CD8-positive, alpha-beta memory T cell (primary cell): ENCODE measurements at regions not wholly inside any gene's neighbourhood (a gene's known extent, or its start where the extent isn't known, plus 50 kb on each side); places are given as distances from the start of the nearest gene placed in this dataset.

Experiments
- CTCF ChIA-PET: fragments of 350-600 bp; sonication (Branson Sonifier 250); formaldehyde crosslinking; loops from one replicate; lab custom pipeline; 2021; ENCODE audit warnings: antibody characterized with exemption; lab: Charles Lee
- POLR2A ChIA-PET: fragments of 350-600 bp; sonication (Branson Sonifier 250); formaldehyde crosslinking; loops from one replicate; lab custom pipeline; 2021; ENCODE audit warnings: antibody characterized with exemption; lab: Charles Lee
- DNase-seq, 5 donors: peaks; one replicate each; pipeline versions ENCODE4 v3.0.0 to v3.0.0-alpha.2; 2020 to 2022; ENCODE audit warnings: mixed read lengths in 1 of 5
- H3K27ac ChIP-seq: one replicate; pipeline ENCODE4 v1.7.0; 2013; ENCODE audit warnings: low read depth, mild to moderate bottlenecking, low read length, moderate library complexity
- H3K27me3 ChIP-seq: 2 replicates; pipeline ENCODE4 v1.7.0; 2013; ENCODE audit warnings: low read length, mild to moderate bottlenecking; ENCODE audit not compliant: insufficient read depth, poor library complexity, severe bottlenecking
- H3K36me3 ChIP-seq: 2 replicates; pipeline ENCODE4 v1.7.0; 2013; ENCODE audit warnings: mild to moderate bottlenecking, low read length, moderate library complexity; ENCODE audit not compliant: insufficient read depth
- H3K4me1 ChIP-seq: 2 replicates; pipeline ENCODE4 v1.7.0; 2013; ENCODE audit warnings: mild to moderate bottlenecking, low read length, moderate library complexity; ENCODE audit not compliant: insufficient read depth
- H3K4me3 ChIP-seq: 2 replicates; pipeline ENCODE4 v1.7.0; 2013; ENCODE audit warnings: mild to moderate bottlenecking, low read length
- H3K9me3 ChIP-seq: 2 replicates; pipeline ENCODE4 v1.7.0; 2013; ENCODE audit warnings: mild to moderate bottlenecking, low read length
- H3K27ac Mint-ChIP-seq, 8 donors: one replicate each; pipeline ENCODE4 v1.8.0; 2020 to 2021; ENCODE audit warnings: mixed read lengths in 8 of 8, mild to moderate bottlenecking in 6 of 8, inconsistent platforms in 3 of 8, moderate library complexity in 3 of 8
- H3K27me3 Mint-ChIP-seq, 2 donors: one replicate each; pipeline ENCODE4 v1.8.0; 2020 to 2021; ENCODE audit warnings: mixed read lengths in 2 of 2, mild to moderate bottlenecking in 1 of 2, moderate library complexity in 1 of 2
- H3K36me3 Mint-ChIP-seq, 3 donors: one replicate each; pipeline ENCODE4 v1.8.0; 2020 to 2021; ENCODE audit warnings: mixed read lengths in 3 of 3, inconsistent platforms in 1 of 3, mild to moderate bottlenecking in 1 of 3
- H3K4me1 Mint-ChIP-seq, 3 donors: one replicate each; pipeline ENCODE4 v1.8.0; 2020 to 2021; ENCODE audit warnings: mixed read lengths in 3 of 3, inconsistent platforms in 1 of 3, mild to moderate bottlenecking in 1 of 3
- H3K4me3 Mint-ChIP-seq, 7 donors: one replicate each; pipeline ENCODE4 v1.8.0; 2020 to 2021; ENCODE audit warnings: mixed read lengths in 7 of 7, mild to moderate bottlenecking in 6 of 7, moderate library complexity in 4 of 7, inconsistent platforms in 2 of 7
- H3K9me3 Mint-ChIP-seq, 5 donors: one replicate each; pipeline ENCODE4 v1.8.0; 2020 to 2022; ENCODE audit warnings: mixed read lengths in 5 of 5, mild to moderate bottlenecking in 3 of 5, moderate library complexity in 2 of 5, inconsistent platforms in 1 of 5

DNA sequence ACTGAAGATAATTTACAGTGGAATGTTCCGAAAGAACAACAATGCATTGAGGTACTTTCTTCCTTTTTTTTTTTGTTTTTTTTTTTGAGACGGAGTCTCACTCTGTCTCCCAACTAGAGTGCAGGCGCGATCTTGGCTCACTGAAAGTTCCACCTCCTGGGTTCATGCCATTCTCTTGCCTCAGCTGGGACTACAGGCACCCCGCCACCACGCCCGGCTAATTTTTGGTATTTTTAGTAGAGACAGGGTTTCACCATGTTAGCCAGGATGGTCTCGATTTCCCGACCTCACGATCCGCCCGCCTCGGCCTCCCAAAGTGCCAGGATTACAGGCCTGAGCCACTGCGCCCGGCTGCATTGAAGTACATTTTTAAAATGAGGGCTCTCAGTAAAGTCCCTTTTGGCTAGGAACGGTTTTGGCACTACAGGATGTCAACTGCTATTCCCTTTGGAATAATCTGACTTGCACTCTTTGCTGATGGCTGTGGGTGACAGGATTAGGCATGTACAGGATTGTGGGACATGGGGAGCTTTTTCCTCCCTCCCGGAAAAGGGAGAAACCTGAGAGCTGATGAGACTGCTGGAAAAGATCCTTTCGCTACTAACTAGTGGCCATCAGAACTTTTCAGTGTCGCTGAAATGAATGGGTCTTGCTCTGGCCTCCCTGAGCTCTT lies 56.9 kb upstream of the EDEM3 start:
- Histone ChIP-seq H3K27ac (no peak overlapping the region), H3K4me3 (no peak overlapping the region), H3K4me1 (no peaks in the 10 kb centered on the region), H3K9me3 (no peaks in the 10 kb centered on the region), H3K36me3 (no peaks in the 10 kb centered on the region), H3K27me3 (no peaks in the 10 kb centered on the region)
- H3K27me3 Mint-ChIP-seq: no peaks in the 10 kb centered on the region
- peaks cover 0 to under 1% (median 0%) of the 10 kb centered on the region in 3 donors for H3K4me1 Mint-ChIP-seq
- H3K9me3 Mint-ChIP-seq: no peaks in the 10 kb centered on the region
- DNase-seq: no peak
- H3K27ac Mint-ChIP-seq: peak overlapping the region in 4 of 8 donors; percentile 40 to 88 (median 66)
- ChIA-PET POLR2A (no interaction called here), CTCF (interaction anchor here (1.2 to 7.1 kb wide), 2 partner anchors 171 to 174 kb away, joined by 4 to 175 read pairs; no protein-coding TSS in a partner anchor)
- no peak overlapping the region for H3K4me3 Mint-ChIP-seq
- H3K36me3 Mint-ChIP-seq: peaks cover 0 to 57% (median 8%) of the 10 kb centered on the region in 3 donors

DNA sequence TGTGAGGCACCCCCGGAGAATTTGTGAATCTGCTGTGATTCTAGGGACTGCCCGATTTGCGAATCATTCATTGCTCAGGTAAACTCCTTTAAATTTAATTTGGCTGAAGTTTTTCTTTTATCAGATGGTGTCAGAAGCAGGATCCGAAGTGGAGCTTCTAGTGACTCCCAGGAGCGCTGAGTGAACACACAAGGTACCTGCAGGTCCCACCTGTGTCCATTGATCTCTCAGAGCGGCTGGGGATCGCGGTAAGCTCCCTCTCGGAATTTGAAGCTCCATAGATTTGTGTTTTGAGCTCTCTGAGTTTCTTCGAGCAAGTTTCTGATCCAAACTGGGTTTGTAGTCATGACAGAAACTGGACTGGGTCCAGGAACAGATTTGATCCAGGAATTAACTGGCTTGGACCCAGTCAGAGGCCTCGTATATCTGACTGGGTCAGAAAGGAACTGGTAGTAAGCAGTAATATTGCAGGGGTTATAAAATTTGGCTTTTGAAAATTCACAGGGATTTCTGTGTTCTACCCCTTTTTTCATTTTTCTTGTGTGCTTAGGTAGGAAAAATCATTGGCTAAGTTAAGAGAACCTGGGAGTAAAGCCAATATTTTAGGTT lies 56.2 kb upstream of the EDEM3 start:
- DNase-seq: no peak
- Histone ChIP-seq H3K27me3 (no peaks in the 10 kb centered on the region), H3K4me1 (no peaks in the 10 kb centered on the region), H3K4me3 (no peak overlapping the region), H3K27ac (no peak overlapping the region), H3K36me3 (no peaks in the 10 kb centered on the region), H3K9me3 (no peaks in the 10 kb centered on the region)
- Mint-ChIP-seq H3K4me1 (peaks cover 0 to 4% (median 2%) of the 10 kb centered on the region in 3 donors), H3K4me3 (no peak overlapping the region), H3K36me3 (peaks cover 0 to 58% (median 8%) of the 10 kb centered on the region in 3 donors), H3K9me3 (no peaks in the 10 kb centered on the region), H3K27me3 (no peaks in the 10 kb centered on the region), H3K27ac (peak overlapping the region in 5 of 8 donors; percentile 11 to 75 (median 36))
- ChIA-PET CTCF (interaction anchor here (7.1 kb wide), 1 partner anchor 175 kb away, joined by 175 read pairs; no protein-coding TSS in a partner anchor), POLR2A (no interaction called here)

DNA sequence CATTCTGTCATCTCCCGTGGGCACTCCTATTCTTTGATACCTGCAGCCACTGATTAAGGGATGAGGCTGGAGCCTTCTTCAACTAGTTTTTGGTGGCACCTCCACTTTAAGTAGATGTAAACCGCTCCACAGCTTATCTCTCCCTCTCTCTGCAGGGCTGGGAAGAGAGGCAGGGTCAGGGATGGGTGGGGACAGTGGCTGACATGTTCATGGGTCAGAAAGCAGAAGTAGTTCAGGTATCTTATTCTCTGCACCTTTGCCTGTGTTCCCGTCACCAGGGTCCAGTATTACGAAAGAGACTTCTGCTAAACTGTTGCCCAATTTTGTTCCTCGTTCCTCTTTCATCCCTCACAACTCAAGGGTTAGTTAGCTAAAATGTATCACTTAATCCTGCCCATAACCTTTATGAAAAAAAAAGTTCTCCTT lies 51.7 kb upstream of the EDEM3 start:
- H3K27me3 ChIP-seq: no peaks in the 10 kb centered on the region
- H3K9me3 ChIP-seq: no peaks in the 10 kb centered on the region
- H3K4me1 ChIP-seq: no peaks in the 10 kb centered on the region
- no peak for DNase-seq
- Mint-ChIP-seq H3K36me3 (peaks cover 7 to 74% (median 22%) of the 10 kb centered on the region in 3 donors), H3K27me3 (no peaks in the 10 kb centered on the region), H3K4me1 (peaks cover 4 to 10% (median 7%) of the 10 kb centered on the region in 3 donors), H3K9me3 (no peaks in the 10 kb centered on the region), H3K4me3 (no peak overlapping the region), H3K27ac (peak overlapping the region in 7 of 8 donors; percentile 7 to 93 (median 39))
- peaks cover 10% of the 10 kb centered on the region for H3K36me3 ChIP-seq
- H3K27ac ChIP-seq: no peak overlapping the region
- CTCF ChIA-PET: interaction anchor here (1.3 to 7.1 kb wide), 19 partner anchors 9 to 889 kb away, joined by 3 to 175 read pairs (median 4); partner anchors contain the start of genes EDEM3, NIBAN1 and RNF2
- POLR2A ChIA-PET: interaction anchor here (1.6 kb wide), 1 partner anchor 176 kb away, joined by 8 read pairs; no protein-coding TSS in a partner anchor
- no peak overlapping the region for H3K4me3 ChIP-seq

DNA sequence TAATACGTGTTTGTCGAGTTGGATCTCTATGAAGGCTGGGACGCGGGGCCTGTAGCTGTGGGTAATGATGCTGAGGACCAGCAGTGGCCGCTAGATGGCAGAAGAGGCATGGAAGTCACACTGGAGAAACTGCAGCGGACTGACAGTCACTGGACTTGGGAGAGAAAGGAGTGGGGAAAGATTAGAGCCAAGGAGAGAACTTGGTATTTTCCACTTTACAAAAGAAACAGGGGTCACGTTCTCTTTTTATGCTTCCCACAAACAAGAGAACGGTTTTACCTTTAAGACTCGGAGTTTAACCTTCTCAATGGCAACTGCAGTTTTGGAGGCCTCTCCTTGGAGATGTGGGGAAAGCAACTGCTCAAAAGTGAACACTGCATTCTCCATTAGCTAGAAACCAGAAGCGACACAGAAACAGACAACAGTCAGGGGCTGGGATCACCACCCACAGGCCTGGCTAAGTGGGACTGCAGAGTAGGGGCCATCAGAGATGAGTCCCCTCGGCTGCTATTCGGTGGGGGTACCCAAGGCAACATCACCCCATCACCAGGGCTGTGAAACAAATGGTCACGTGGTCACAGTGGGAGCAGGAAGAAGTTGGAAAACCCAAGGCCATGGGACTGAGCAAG lies 51.1 kb upstream of the EDEM3 start:
- H3K36me3 Mint-ChIP-seq: peaks cover 11 to 75% (median 22%) of the 10 kb centered on the region in 3 donors
- no peak overlapping the region for H3K4me3 Mint-ChIP-seq
- H3K27ac Mint-ChIP-seq: peak overlapping the region; percentile 10 to 93 (median 52)
- Histone ChIP-seq H3K4me3 (no peak overlapping the region), H3K9me3 (no peaks in the 10 kb centered on the region), H3K27ac (no peak overlapping the region), H3K27me3 (no peaks in the 10 kb centered on the region), H3K4me1 (no peaks in the 10 kb centered on the region), H3K36me3 (peaks cover 10% of the 10 kb centered on the region)
- ChIA-PET POLR2A (interaction anchor here (1.6 kb wide), 1 partner anchor 176 kb away, joined by 8 read pairs; no protein-coding TSS in a partner anchor), CTCF (interaction anchor here (0.6 to 7.1 kb wide), 43 partner anchors 10 to 890 kb away, joined by 3 to 175 read pairs (median 4); partner anchors contain the start of genes EDEM3, NIBAN1 and RNF2)
- H3K9me3 Mint-ChIP-seq: no peaks in the 10 kb centered on the region
- no peaks in the 10 kb centered on the region for H3K27me3 Mint-ChIP-seq
- peak; percentile 67 to 86 (median 77) for DNase-seq
- H3K4me1 Mint-ChIP-seq: peaks cover 4 to 10% (median 7%) of the 10 kb centered on the region in 3 donors
